ENCODE measurements at regions not wholly inside any gene's neighbourhood (a gene's known extent, or its start where the extent isn't known, plus 50 kb on each side); places are given as distances from the start of the nearest gene placed in this dataset.

DNA sequence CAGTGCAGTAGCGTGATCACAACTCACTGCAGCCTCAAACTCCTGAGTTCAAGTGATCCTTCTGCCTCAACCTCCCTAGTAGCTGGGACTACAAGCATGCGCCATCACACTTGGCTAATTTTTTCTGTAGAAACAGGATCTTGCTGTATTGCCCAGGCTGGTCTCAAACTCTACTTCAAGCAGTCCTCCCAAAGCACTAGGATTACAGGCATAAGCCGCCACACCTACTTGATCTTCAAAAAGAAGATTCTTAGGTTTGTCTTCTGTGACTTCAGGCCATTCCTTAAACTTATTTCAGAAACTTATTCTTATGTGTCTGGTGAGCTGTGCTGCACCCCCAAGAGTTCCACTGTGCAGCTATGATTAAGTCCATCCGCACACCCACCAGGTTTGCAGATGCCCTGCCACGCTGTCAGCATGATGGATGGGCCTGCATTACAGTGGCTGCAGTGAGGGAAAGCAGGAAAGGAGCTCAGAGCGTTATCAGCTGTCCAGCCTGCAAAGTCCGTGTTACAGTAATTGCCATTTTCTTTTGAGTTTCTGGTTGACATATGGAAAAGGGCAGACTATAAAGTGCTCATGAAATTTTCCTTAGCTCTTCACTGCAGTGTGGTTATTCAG is 146.6 kb downstream of the AASDH start:
- DNase-seq: no peak

DNA sequence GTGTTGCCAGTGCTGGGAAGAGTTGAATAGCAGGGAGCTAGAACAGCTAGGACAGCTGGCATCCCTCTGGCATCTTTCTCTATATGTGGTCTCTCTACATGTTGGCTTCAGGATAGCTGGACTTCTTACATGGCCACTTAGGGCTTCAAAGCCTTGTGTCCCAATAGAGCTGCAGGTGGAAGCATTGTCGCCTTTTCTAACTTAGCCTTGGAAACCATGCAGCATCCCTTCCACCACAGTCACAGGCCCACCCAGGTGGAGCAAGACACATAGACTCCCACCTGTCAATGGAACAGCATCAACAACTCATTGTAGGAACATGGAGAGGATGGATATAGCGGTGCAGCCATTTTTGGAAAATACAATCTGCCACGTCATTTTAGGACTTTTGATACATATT is 149.0 kb downstream of the AASDH start:
- DNase-seq: no peak

DNA sequence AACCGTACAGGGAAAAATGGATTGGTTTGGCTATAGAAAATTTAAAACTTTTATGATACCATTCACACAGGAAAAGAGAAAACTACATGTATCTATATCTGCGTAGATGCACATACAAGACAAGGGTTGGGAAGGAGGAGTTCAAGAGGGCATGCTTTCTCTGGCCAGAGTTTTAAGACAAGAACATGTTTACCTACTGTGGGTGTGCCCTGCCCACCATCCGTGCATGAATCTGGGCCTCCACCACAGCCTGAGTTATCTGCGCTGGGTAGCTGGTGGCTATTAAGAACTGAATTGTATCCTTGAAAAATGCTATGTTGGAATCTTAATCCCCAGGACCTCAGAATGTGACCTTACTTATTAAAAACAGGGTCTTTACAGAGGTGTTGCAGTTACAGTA is 151.6 kb downstream of the AASDH start:
- DNase-seq: no peak

DNA sequence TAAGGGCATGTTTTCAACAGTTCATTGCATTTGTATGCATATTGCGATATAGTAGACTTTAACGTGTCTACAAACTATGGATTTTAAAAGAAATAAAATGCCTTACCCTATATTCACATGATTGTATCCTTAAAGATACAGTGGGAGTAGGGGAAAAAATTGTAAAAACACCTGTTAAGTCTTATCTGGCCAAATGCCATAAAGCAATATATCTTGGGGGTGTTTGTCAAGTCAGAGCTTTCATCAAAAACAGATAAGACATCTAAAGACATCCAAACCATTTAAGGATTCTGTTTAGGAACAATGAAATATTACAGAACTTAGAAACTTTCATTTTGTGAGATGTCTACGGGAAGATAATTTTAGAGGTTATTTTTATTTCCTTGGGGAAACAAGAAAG is 152.3 kb downstream of the AASDH start:
- no peak for DNase-seq

DNA sequence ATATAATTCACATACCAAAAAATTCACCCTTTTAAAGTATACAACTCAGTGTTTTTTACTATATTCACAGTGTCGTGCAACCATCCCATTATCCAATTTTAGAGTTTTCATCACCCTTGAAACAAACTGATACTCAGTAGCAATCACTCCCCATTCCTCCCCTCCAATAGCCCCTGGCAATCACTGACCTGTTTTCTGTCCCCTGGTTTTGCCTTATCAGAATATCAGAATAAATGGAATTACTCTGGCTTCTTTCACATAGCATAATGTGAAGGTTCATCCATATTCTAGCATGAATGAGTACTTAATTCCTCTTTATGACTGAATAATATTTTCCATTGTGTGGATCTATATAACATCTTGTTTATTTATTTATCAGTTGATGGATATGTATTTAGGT is 153.2 kb downstream of the AASDH start:
- DNase-seq: no peak

DNA sequence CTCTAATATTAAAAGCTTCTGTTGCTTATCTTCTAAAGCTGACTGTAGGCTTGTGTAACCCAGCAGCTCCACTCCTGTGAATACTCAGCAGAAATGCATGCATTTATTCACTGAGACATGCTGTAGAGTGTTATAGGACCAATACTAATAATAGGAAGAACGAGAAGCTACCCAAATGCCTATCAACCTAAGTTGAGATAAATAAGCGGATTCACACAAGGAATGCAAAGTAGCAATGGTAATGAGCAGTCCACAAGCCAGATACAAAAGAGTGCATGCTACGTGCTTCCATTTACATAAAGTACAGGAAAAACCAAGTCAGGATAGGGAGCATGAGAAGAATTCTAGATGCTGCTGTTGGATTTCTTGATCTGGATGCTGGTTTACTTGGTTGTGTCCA is 155.9 kb downstream of the AASDH start:
- no peak for DNase-seq

DNA sequence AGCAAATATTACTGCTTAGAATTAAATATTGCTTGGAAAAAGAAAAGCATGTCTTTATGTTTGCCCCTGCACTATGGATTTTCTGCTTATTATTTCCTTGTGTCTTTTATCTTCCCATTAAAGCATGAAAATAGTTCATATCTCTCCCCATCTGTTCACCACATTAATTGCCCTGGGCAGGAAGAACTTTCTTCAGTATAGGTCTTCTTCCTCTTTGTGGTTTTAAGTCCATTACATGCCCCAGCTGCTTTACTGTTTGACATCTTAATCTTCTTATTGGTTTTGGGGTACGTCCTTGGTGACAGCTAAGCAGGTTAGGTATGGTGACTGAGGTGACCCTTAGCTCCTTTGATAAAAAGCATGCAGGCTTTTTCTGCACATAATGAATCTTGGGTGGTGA is 157.3 kb downstream of the AASDH start:
- no peak for DNase-seq

DNA sequence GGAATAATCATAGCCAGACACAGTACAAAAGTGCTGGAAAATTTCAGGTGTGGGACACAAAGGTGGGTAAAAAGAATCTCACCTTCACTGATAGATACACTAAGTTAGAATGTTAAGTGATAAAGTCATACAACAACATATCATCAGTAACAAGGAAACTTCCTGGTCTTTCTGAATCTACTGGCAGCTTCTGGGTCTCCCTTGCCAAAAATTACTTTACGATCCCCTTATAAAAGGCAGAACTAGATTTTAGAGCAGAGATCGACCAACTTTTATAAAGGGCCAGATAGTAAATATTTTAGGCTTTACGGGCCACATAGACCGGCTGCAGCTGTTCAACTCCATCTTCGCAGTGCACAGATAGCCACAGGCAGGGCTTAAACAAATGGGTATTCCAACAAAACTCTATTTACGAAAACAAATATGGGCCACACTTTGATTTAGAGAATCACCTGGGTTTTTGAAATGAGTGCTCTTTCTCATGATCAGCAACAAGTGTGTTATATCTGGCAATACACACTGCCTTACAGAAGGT is 159.9 kb downstream of the AASDH start:
- DNase-seq: no peak

DNA sequence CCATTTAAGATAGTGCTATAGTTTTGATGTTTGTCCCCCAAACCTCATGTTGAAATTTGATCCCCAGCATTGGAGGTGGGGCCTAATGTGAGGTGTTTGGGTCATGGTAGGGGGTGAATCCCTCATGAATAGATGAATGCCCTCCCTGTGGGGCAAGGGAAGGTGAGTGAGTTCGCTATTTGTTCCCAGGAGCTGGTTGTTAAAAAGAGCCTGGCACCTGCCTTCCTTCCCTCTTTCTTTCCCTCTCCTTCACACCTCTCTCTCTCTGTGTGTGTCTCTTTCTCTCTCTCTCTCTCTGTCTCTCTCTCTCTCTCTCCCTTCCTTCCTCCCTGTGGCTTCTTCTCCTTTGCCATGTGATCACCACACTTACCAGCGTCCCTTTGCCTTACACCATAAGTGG is 160.7 kb downstream of the AASDH start:
- DNase-seq: no peak

DNA sequence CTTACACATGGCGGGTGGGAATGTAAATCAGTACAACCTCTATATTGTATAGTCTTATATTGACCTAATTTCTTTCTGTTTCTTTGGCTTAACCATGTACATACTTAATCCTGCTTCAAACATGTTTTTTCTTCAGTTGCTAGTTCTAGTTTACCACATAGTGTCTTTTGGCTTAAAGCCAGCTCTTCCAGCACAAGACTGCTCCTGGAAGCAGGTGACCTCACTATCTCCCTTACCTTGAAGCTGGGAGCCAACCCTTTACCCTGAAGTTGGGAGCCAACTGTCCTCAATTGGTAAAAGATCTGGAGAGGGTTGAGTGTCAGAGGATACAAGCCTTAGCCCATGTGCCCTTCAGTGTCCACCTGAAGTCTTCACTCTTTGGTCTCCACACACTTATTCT is 162.7 kb downstream of the AASDH start:
- no peak for DNase-seq

DNA sequence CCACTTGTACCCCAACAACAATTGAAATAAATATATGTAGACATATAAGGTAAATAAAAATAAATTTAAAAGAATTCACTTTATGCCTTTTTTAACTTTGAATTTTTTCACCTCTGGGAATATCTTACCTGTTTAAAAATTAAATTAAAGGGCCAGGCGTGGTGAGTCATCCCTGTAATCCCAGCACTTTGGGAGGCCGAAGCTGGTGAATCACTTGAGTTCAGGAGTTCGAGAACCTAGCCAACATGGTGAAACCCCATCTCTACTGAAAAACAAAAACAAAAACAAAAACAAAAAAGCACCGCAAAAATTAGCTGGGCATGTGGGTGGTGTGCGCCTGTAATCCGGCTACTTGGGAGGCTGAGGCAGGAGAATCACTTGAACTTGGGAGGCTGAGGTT is 164.8 kb downstream of the AASDH start:
- no peak for DNase-seq

DNA sequence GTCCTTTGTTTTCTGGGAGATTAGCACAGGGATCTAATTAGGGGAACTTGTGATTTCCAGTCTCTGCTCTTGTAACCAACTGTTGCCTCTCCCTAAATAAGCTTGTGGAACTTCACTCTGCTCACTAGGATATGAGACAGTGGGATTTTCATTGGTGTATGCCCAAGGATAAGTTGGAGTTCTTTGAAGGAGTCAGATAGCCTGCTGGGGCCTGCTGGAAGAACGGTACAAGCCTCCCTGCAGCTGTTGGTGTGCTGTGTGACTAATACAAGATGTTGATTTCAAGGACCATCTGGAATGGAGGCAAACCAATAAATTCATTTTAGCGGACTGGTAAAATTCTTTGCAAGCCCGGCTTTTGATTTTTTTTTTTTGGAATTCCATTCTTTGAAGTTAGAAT is 167.0 kb downstream of the AASDH start:
- DNase-seq: no peak

DNA sequence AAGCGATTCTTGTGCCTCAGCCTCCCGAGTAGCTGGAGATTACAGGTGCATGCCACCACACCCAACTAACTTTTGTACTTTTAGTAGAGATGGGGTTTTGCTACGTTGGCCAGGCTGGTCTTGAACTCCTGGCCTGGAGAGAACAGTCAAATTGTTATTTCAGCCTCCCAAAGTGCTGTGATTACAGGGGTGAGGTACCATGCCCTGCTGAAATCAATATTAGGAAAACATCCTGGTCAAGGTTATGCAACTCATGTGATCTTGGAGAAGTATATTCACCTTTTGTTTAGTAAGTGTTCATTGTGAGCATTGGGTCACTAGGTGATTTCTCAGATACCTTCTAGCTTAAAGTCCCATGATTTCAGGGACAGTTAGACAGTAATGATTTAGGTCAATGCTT is 167.8 kb downstream of the AASDH start:
- no peak for DNase-seq

DNA sequence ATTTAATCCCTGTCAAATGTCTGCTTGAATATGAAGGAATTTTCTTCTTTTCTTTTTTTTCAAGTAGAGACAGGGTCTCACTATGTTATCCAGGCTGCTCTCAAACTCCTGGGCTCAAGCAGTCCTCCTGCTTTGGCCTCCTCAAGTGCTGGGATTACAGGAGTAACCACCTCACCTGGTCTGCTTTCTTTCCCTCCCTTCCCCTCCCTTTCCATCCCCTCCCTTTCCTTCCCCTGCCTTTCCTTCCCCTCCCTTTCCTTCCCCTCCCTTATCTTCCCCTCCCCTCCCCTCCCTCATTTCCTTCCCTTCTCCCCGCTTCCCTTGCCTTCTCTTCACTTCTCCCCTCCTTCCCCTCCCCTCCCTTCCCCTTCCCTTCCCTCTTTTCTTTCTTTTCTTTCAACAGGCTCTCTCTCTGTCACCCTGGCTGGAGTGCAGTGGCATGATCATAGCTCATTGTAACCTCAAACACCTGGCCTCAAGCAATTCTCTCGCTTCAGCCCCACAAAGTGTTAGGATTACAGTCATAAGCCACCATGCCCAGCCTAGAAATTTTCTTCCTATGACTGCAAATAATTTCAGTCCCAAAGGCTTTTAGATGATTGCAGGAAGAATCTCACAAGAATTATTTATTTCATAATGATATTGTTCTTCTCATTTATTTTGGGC is 168.9 kb downstream of the AASDH start:
- no peak for DNase-seq

DNA sequence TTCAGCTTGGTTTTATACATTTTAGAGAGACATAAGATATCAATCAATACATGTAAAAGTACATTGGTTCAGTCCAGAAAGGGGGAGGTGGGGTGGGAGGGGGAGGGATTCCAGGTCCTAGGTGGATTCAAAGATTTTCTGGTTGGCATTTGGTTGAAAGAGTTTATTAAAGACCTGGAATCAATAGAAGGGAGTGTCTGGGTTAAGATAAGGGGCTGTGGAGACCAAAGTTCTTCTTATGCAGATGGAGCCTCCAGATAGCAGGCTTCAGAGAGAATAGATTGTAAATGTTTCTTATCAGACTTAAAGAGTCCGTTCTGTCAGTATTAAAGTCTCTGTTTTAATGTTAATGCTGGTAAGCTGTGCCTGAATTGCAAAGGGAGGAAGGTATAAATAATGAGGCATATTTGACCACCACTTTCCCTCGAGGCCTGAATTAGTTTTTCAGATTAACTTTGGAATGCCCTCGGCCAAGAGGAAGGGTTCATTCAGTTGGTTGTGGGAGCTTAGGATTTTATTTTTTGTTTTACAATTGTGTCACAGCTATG is 169.9 kb downstream of the AASDH start:
- DNase-seq: no peak

DNA sequence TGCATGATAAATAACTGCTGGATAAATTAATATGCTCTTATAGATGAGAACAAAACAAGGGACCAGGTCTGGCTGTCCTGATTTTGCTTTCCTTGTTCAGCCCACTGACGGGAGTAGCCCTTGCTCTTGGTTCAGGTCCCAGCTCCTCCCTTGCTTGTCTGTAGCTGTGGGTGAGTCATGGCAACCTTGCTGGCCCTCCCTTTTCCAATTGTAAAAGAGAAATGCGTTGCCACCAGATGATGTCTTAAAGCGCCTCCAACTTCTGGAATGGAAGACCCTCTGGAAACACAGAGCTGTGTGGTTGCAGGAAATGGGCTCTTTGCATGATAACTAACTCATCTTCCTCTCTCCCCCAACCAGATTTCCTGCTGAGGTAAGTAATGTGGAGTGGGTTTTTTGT is 171.4 kb downstream of the AASDH start:
- no peak for DNase-seq

DNA sequence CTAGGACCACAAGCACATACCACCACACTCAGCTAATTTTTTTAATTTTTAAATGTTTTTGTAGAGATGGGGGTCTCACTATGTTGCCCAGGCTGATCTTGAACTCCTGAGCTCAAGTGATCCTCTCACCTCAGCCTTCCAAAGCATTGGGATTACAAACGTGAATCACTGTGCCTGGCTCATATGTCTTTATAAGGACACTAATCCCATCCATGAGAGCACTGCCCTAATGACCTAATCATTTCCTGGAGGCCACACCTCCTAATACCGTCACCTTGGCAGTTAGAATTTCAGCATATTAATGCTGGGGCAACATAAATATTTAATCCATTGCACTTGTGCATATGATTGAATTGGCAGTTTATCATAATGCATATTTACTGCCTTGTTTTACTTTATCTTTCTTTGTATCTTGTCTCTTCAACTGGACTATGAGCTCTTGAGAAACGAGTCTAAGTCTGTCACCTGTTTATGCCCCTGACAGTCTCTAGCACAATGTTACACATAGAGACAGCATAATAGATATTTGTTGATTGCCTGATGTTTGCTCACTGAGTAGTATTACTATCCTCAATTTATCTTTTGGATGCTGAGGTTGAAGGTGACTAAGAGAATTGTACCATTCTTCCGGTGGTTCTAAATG is 172.0 kb downstream of the AASDH start:
- no peak for DNase-seq

DNA sequence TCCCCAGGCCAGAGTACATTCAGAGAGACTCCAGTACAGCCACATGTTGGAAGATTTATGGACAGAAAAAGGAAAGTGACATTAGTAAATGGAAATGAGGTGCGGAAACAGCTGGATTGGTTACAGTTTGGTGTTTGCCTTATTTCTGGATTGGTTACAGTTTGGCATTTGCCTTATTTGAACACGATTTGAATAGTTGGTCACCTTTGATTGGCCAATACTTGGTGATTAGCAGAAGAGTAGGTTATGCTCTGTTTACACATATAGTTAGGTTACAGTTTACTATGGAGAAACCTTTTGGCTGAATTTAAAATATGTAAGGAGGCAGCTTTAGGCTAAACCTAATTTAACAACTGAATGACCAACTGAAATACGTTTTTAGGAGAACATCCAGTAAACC is 173.7 kb downstream of the AASDH start:
- DNase-seq: no peak

DNA sequence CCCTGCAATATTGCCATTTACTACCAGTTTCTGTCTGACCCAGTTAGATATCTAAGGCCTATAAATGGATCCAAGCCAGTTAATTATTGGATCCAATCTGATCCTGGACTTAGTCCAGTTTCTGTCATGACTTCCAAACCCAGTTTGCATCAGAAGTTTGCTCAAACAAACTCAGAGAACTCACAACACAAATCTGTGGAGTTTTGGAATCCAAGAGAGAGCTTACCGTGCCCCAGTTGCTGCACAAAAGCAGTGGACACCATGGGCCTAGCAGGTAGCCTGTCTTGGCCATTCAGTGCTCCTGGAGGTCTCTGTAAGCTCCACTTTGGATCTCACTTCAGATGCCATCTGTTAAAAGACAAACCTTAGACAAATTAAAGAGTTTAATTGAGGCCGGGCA is 174.5 kb downstream of the AASDH start:
- no peak for DNase-seq

DNA sequence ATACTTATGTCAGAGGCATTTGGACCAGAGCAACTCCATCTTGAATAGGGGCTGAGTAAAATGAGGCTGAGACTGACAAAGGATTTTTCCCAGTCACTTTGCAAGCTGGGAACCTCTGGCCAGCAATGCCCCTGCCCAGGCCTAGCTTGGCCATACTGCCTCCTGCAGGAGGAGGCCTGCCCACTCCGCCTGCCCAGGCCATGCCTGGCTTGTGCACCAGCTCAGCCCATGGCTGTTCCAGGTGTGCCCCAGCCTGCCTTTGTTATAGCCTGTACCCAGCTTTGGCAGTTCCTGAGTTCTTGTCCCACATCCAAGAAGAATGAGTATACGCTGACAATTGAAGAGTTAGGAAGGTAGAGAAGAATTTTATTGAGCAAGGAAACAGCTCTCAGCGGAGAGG is 176.1 kb downstream of the AASDH start:
- no peak for DNase-seq

DNA sequence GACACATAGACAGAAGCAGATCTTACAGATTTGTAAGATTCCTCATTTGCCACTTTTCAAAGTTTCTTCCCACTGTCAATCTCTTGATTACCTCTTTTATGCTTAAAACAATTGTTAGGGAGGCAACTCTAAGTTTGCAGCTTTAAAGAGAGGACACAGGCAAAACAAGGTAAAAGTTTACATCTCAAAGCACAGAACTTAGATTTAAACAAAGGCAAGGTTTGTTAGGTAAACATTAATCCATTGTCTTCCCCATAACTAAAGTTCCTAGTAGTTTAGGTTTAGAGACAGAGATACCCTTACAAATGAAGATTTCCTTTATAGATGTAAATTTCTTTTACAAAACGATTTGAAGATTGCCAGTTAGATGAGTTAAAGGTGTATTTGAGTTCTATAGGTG is 176.9 kb downstream of the AASDH start:
- DNase-seq: no peak

DNA sequence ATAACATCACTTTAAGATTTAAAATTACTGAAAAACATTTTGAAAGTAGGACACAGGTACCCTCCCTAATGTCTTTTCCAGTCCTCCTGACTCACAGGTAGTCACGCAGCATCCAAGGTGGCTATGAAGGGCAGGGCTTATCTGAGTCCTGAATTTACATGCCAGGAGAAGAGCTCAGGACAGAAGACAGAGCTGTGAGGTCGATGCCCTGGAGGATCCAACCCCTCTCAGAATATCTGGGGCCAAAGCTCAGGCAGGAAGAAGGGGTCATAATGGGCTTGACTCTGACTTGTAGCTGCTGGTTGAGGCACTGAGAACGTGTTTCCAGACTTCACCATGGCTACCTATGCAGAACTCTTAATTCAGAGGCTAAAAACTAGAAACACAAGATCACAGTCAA is 177.5 kb downstream of the AASDH start:
- no peak for DNase-seq

DNA sequence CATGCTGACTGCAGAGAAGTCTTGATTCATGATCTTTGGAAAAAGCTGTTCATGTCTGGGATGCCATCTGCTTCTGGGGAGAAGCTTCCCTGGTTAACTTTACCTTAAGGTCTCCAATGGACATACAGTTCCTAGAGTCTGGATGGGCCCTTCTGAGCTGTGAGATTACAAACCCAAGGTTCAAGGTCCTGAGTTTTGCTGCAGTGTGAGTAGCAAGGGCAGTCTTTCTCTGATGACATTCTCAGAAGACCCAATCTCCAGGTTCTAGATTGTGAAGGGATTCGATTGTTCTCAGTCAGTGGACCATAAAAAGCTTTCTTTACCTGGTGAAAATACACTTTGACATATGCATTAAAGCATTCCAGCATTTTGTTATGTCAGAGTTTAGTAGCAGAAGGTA is 179.2 kb downstream of the AASDH start:
- no peak for DNase-seq

DNA sequence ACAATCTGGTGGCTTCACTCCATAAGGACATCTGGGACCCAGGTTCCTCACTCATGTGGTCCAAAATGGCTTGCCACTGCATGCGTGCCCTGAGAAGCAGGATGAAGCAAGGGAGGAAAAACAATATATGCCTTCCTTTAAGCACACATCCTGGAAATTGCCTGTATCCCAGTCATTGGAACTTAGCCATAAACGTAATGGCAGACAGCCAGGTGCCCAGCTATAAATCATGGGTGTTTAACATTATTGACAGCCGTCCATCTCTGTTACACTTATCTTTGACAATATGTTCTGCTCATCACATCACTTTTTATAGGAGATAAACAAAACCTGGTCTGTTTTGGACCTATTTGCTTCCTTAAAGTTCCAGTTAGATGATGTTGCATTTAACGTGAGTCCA is 181.0 kb downstream of the AASDH start:
- no peak for DNase-seq
